ENCODE measurements at regions not wholly inside any gene's neighbourhood (a gene's known extent, or its start where the extent isn't known, plus 50 kb on each side); places are given as distances from the start of the nearest gene placed in this dataset.

DNA sequence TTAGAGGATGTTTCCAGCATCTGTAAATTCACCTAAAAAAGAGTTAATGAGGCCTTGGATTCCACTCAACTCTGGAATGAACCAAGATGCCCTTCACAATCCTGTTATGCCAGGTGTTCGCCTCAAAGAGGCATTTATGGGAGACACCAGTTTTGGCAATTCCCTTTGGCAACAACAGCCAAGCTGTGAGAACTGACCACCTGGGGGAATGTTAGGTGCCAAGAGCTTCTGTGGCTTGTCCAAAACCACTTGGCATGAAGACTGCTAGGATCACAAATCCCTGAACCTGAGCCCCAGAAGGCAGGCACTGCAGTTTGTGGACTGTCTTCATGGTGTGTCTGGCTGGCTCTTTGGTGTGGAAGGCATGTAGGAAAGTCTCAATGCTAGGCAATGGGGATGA lies 164.4 kb upstream of the BDNF start:
- WGBS, result 80% methylated on average over 1 of the region's 1 CpG
- no peaks in the 10 kb centered on the region for H3K27me3 ChIP-seq (ENCODE audit: control insufficient read depth in 4 of 4, insufficient read depth in 4 of 4, low read length in 3 of 4)
- no peak overlapping the region for H3K27ac ChIP-seq (ENCODE audit: low read depth in 1 of 2, low read length in 2 of 2)
- H3K9me3 ChIP-seq (ENCODE audit: control insufficient read depth in 4 of 4, low read length in 3 of 4), result peaks cover 0 to 2% (median 0%) of the 10 kb centered on the region in 4 donors
- no peak for DNase-seq (ENCODE audit: low spot score)
- no peaks in the 10 kb centered on the region for H3K4me1 ChIP-seq (ENCODE audit: control insufficient read depth in 4 of 4, insufficient read depth in 4 of 4, low read length in 3 of 4)
- no peak overlapping the region for H3K4me3 ChIP-seq (ENCODE audit: low read depth in 1 of 3, low read length in 3 of 3)
- no peaks in the 10 kb centered on the region for H3K36me3 ChIP-seq (ENCODE audit: control insufficient read depth in 4 of 4, insufficient read depth in 3 of 4, low read depth in 1 of 4, low read length in 3 of 4)
- no peak overlapping the region for H3K9ac ChIP-seq (ENCODE audit: low read depth in 1 of 2, low read length in 2 of 2)
- TF ChIP-seq RXRA (IDR thresholded peaks at IDR 0.05) (no peak), TAF1 (conservative IDR thresholded peaks at IDR 0.05) (no peak), SP1 (IDR thresholded peaks at IDR 0.05) (no peak), HNF4G (IDR thresholded peaks at IDR 0.05) (no peak), FOXA2 (IDR thresholded peaks at IDR 0.05) (no peak), HNF4A (conservative IDR thresholded peaks at IDR 0.05) (no peak), NR2F2 (IDR thresholded peaks at IDR 0.05) (no peak), RAD21 (IDR thresholded peaks at IDR 0.05) (no peak), EGR1 (IDR thresholded peaks at IDR 0.05; ENCODE audit: low read depth in 2 of 2) (no peak), GABPA (IDR thresholded peaks at IDR 0.05 in 1 of 2, conservative IDR thresholded peaks at IDR 0.05 in 1 of 2) (no peak), REST (IDR thresholded peaks at IDR 0.05) (no peak), JUND (IDR thresholded peaks at IDR 0.05) (no peak), YY1 (IDR thresholded peaks at IDR 0.05) (no peak), FOXA1 (IDR thresholded peaks at IDR 0.05) (no peak)
- TF ChIP-seq, protein P1, sequence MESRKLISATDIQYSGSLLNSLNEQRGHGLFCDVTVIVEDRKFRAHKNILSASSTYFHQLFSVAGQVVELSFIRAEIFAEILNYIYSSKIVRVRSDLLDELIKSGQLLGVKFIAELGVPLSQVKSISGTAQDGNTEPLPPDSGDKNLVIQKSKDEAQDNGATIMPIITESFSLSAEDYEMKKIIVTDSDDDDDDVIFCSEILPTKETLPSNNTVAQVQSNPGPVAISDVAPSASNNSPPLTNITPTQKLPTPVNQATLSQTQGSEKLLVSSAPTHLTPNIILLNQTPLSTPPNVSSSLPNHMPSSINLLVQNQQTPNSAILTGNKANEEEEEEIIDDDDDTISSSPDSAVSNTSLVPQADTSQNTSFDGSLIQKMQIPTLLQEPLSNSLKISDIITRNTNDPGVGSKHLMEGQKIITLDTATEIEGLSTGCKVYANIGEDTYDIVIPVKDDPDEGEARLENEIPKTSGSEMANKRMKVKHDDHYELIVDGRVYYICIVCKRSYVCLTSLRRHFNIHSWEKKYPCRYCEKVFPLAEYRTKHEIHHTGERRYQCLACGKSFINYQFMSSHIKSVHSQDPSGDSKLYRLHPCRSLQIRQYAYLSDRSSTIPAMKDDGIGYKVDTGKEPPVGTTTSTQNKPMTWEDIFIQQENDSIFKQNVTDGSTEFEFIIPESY (IDR thresholded peaks at IDR 0.05), result no peak
- TF ChIP-seq, protein P2, sequence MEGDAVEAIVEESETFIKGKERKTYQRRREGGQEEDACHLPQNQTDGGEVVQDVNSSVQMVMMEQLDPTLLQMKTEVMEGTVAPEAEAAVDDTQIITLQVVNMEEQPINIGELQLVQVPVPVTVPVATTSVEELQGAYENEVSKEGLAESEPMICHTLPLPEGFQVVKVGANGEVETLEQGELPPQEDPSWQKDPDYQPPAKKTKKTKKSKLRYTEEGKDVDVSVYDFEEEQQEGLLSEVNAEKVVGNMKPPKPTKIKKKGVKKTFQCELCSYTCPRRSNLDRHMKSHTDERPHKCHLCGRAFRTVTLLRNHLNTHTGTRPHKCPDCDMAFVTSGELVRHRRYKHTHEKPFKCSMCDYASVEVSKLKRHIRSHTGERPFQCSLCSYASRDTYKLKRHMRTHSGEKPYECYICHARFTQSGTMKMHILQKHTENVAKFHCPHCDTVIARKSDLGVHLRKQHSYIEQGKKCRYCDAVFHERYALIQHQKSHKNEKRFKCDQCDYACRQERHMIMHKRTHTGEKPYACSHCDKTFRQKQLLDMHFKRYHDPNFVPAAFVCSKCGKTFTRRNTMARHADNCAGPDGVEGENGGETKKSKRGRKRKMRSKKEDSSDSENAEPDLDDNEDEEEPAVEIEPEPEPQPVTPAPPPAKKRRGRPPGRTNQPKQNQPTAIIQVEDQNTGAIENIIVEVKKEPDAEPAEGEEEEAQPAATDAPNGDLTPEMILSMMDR (IDR thresholded peaks at IDR 0.05; ENCODE audit: low read depth, low read length, missing input control), result no peak
- TF ChIP-seq, protein P3, sequence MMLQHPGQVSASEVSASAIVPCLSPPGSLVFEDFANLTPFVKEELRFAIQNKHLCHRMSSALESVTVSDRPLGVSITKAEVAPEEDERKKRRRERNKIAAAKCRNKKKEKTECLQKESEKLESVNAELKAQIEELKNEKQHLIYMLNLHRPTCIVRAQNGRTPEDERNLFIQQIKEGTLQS (IDR thresholded peaks at IDR 0.05), result no peak
- TF ChIP-seq, protein P4, sequence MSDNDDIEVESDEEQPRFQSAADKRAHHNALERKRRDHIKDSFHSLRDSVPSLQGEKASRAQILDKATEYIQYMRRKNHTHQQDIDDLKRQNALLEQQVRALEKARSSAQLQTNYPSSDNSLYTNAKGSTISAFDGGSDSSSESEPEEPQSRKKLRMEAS (IDR thresholded peaks at IDR 0.05), result no peak

Data from liver (tissue), 8 donors.